ENCODE measurements at regions not wholly inside any gene's neighbourhood (a gene's known extent, or its start where the extent isn't known, plus 50 kb on each side); places are given as distances from the start of the nearest gene placed in this dataset.

DNA sequence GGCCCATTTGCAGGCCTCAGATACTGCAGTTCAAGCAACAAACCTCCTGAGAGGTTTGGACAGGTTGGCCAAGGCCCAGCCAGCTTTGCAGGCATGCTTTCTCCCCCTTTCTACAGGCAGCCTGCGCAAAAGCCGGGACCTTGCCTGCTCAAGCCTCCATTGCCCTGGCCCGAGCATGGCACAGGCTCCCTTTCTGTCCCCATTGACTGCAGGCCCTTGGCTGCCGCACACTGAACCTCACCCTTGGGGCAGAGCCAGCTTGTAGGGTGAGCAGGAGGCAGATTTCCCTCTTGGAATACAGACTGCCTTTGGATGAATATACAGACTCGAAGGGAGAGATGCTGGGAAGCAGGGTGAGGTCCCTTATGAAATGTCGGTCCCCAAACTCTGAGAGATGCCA is 461.7 kb upstream of the PROK2 start:
- TF ChIP-seq, protein P1, sequence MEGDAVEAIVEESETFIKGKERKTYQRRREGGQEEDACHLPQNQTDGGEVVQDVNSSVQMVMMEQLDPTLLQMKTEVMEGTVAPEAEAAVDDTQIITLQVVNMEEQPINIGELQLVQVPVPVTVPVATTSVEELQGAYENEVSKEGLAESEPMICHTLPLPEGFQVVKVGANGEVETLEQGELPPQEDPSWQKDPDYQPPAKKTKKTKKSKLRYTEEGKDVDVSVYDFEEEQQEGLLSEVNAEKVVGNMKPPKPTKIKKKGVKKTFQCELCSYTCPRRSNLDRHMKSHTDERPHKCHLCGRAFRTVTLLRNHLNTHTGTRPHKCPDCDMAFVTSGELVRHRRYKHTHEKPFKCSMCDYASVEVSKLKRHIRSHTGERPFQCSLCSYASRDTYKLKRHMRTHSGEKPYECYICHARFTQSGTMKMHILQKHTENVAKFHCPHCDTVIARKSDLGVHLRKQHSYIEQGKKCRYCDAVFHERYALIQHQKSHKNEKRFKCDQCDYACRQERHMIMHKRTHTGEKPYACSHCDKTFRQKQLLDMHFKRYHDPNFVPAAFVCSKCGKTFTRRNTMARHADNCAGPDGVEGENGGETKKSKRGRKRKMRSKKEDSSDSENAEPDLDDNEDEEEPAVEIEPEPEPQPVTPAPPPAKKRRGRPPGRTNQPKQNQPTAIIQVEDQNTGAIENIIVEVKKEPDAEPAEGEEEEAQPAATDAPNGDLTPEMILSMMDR (conservative IDR thresholded peaks at IDR 0.05; ENCODE audit: low read depth, low read length) = no peak
- no peak for TF ChIP-seq BHLHE40 (IDR thresholded peaks at IDR 0.05; ENCODE audit: low read depth, low read length)

Data from IMR-90 (cell line).